ENCODE measurements at regions not wholly inside any gene's neighbourhood (a gene's known extent, or its start where the extent isn't known, plus 50 kb on each side); places are given as distances from the start of the nearest gene placed in this dataset.

DNA sequence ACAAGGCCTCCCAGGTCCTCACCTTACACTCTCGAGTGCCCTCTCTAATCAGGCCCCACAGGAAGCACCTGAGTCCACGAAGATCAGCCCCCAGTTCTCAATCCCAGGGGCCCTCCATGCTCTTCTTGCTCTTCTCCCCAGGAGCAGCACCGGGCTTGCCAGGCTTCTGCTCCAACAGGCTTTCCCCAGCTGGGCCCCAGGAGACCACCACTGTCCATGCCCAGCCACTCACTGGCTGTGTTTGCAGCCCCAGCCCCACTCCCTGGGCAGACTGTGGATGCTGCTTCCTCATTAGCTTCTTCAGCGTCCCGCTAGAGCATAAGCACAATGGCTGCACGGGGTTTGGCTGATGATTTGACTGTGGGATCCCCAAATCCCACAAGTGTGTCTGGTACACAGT, 781.9 kb downstream of the GALR1 start:
- no peak for TF ChIP-seq BHLHE40 (IDR thresholded peaks at IDR 0.05; ENCODE audit: borderline replicate concordance)
- no peak for TF ChIP-seq FOXM1 (IDR thresholded peaks at IDR 0.05; ENCODE audit: borderline replicate concordance)
- no peak for TF ChIP-seq CTBP1 (IDR thresholded peaks at IDR 0.05; ENCODE audit: borderline replicate concordance)
- no peak for TF ChIP-seq FOXA1 (IDR thresholded peaks at IDR 0.05)
- no peak for TF ChIP-seq L3MBTL2 (conservative IDR thresholded peaks at IDR 0.05)
- TF ChIP-seq LEF1 (IDR thresholded peaks at IDR 0.05; ENCODE audit: borderline replicate concordance) = no peak
- TF ChIP-seq FOXK2 (IDR thresholded peaks at IDR 0.05) = no peak
- TF ChIP-seq SP1 (IDR thresholded peaks at IDR 0.05) = no peak
- no peak for TF ChIP-seq HDGF (IDR thresholded peaks at IDR 0.05; ENCODE audit: borderline replicate concordance)
- POLR2A ChIA-PET = no interaction called here
- no peak for DNase-seq (ENCODE audit: extremely low spot score)
- CTCF ChIA-PET = no interaction called here

DNA sequence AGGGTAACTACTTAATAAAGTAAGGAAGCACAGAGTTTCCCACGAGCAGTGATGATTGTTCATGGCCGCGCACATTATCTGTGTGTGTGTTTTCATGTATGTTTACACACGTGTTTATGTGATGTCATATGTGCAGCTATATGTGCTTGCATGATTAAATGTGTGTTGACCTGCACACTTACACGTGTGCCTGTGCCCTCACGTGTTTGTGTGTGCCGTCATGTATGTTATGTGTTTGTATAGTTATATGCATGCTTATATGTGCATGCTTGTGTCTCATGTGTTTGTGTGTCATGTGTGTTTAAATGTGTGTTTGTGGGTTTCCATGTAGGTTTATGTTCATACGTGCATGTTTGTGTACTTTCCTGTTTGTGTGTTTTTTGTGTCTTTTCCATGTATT, 782.3 kb downstream of the GALR1 start:
- ChIA-PET CTCF (no interaction called here), POLR2A (no interaction called here)
- DNase-seq (ENCODE audit: extremely low spot score) = no peak
- TF ChIP-seq FOXA1 (IDR thresholded peaks at IDR 0.05) (no peak), CTBP1 (IDR thresholded peaks at IDR 0.05; ENCODE audit: borderline replicate concordance) (no peak), TARDBP (IDR thresholded peaks at IDR 0.05) (no peak), ZNF384 (IDR thresholded peaks at IDR 0.05) (no peak)

GRCh38 chr18:78032574-78032973, 782.9 kb downstream of the GALR1 start:
- ChIA-PET POLR2A (no interaction called here), CTCF (no interaction called here)
- TF ChIP-seq, protein P1, sequence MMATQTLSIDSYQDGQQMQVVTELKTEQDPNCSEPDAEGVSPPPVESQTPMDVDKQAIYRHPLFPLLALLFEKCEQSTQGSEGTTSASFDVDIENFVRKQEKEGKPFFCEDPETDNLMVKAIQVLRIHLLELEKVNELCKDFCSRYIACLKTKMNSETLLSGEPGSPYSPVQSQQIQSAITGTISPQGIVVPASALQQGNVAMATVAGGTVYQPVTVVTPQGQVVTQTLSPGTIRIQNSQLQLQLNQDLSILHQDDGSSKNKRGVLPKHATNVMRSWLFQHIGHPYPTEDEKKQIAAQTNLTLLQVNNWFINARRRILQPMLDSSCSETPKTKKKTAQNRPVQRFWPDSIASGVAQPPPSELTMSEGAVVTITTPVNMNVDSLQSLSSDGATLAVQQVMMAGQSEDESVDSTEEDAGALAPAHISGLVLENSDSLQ (IDR thresholded peaks at IDR 0.05) = no peak
- no peak for TF ChIP-seq LEF1 (IDR thresholded peaks at IDR 0.05; ENCODE audit: borderline replicate concordance)
- TF ChIP-seq SUZ12 (IDR thresholded peaks at IDR 0.05) = no peak
- no peak for TF ChIP-seq SP1 (IDR thresholded peaks at IDR 0.05)
- no peak for TF ChIP-seq ARNT (IDR thresholded peaks at IDR 0.05)
- no peak for TF ChIP-seq FOXA1 (IDR thresholded peaks at IDR 0.05)
- no peak for TF ChIP-seq CTBP1 (IDR thresholded peaks at IDR 0.05; ENCODE audit: borderline replicate concordance)
- TF ChIP-seq HDGF (IDR thresholded peaks at IDR 0.05; ENCODE audit: borderline replicate concordance) = no peak
- no peak for TF ChIP-seq FOXK2 (IDR thresholded peaks at IDR 0.05)
- TF ChIP-seq BHLHE40 (IDR thresholded peaks at IDR 0.05; ENCODE audit: borderline replicate concordance) = no peak
- no peak for TF ChIP-seq FOXM1 (IDR thresholded peaks at IDR 0.05; ENCODE audit: borderline replicate concordance)
- TF ChIP-seq L3MBTL2 (conservative IDR thresholded peaks at IDR 0.05) = no peak
- TF ChIP-seq TARDBP (IDR thresholded peaks at IDR 0.05) = no peak
- no peak for TF ChIP-seq ELF4 (IDR thresholded peaks at IDR 0.05)
- TF ChIP-seq NFRKB (IDR thresholded peaks at IDR 0.05) = no peak
- no peak for TF ChIP-seq ZNF384 (IDR thresholded peaks at IDR 0.05)

DNA sequence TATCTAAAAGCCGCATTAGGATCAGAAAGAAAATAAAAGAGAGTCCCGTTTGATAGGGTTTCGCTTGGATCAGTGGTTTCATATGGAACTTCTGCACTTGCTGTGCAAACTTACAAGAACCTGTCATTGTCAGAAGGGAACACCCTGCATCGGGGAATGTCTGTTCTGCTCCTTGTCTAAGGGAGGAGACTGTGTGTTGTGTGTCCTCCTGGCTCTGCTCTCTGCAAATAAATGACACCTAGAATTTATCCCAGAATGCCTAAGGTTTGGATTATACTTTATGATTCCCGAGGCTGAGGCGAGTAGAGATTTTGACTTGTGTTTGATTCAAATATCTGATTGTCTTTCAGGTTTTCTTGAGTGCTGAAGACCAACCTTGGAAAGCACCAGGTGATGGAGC, 785.1 kb downstream of the GALR1 start:
- ChIA-PET CTCF (no interaction called here), POLR2A (no interaction called here)
- TF ChIP-seq TARDBP (IDR thresholded peaks at IDR 0.05) = no peak

More at GRCh38 chr18:78032574-78032973, 782.9 kb downstream of the GALR1 start:
- no peak for DNase-seq (ENCODE audit: extremely low spot score)

GRCh38 chr18:78041218-78041617, 791.6 kb downstream of the GALR1 start:
- POLR2A ChIA-PET = no interaction called here

More for the DNA sequence above, 785.1 kb downstream of the GALR1 start:
- DNase-seq (ENCODE audit: extremely low spot score) = no peak

GRCh38 chr18:78046631-78047030, 797.0 kb downstream of the GALR1 start:
- ChIA-PET CTCF (no interaction called here), POLR2A (no interaction called here)
- TF ChIP-seq LEF1 (IDR thresholded peaks at IDR 0.05; ENCODE audit: borderline replicate concordance) = no peak
- TF ChIP-seq ARNT (IDR thresholded peaks at IDR 0.05) = no peak
- TF ChIP-seq, protein P1 (IDR thresholded peaks at IDR 0.05) = no peak
- no peak for TF ChIP-seq BHLHE40 (IDR thresholded peaks at IDR 0.05; ENCODE audit: borderline replicate concordance)
- no peak for TF ChIP-seq NFRKB (IDR thresholded peaks at IDR 0.05)
- DNase-seq (ENCODE audit: extremely low spot score) = no peak

More at GRCh38 chr18:78041218-78041617, 791.6 kb downstream of the GALR1 start:
- no peak for TF ChIP-seq FOXM1 (IDR thresholded peaks at IDR 0.05; ENCODE audit: borderline replicate concordance)
- no peak for TF ChIP-seq FOXK2 (IDR thresholded peaks at IDR 0.05)
- TF ChIP-seq, protein P1 (IDR thresholded peaks at IDR 0.05) = no peak
- no peak for TF ChIP-seq NFRKB (IDR thresholded peaks at IDR 0.05)
- CTCF ChIA-PET = no interaction called here
- DNase-seq (ENCODE audit: extremely low spot score) = no peak

- DNase-seq (ENCODE audit: extremely low spot score) = no peak
- TF ChIP-seq ZNF384 (IDR thresholded peaks at IDR 0.05) (no peak), SP1 (IDR thresholded peaks at IDR 0.05) (no peak), TARDBP (IDR thresholded peaks at IDR 0.05) (no peak), FOXA1 (IDR thresholded peaks at IDR 0.05) (no peak), L3MBTL2 (conservative IDR thresholded peaks at IDR 0.05) (no peak), CTBP1 (IDR thresholded peaks at IDR 0.05; ENCODE audit: borderline replicate concordance) (no peak), ARNT (IDR thresholded peaks at IDR 0.05) (no peak), FOXK2 (IDR thresholded peaks at IDR 0.05) (no peak), NFRKB (IDR thresholded peaks at IDR 0.05) (no peak)
- ChIA-PET CTCF (no interaction called here), POLR2A (no interaction called here)
Observed at GRCh38 chr18:78049281-78049680, 799.6 kb downstream of the GALR1 start.
